ENCODE measurements at regions not wholly inside any gene's neighbourhood (a gene's known extent, or its start where the extent isn't known, plus 50 kb on each side); places are given as distances from the start of the nearest gene placed in this dataset.

DNA sequence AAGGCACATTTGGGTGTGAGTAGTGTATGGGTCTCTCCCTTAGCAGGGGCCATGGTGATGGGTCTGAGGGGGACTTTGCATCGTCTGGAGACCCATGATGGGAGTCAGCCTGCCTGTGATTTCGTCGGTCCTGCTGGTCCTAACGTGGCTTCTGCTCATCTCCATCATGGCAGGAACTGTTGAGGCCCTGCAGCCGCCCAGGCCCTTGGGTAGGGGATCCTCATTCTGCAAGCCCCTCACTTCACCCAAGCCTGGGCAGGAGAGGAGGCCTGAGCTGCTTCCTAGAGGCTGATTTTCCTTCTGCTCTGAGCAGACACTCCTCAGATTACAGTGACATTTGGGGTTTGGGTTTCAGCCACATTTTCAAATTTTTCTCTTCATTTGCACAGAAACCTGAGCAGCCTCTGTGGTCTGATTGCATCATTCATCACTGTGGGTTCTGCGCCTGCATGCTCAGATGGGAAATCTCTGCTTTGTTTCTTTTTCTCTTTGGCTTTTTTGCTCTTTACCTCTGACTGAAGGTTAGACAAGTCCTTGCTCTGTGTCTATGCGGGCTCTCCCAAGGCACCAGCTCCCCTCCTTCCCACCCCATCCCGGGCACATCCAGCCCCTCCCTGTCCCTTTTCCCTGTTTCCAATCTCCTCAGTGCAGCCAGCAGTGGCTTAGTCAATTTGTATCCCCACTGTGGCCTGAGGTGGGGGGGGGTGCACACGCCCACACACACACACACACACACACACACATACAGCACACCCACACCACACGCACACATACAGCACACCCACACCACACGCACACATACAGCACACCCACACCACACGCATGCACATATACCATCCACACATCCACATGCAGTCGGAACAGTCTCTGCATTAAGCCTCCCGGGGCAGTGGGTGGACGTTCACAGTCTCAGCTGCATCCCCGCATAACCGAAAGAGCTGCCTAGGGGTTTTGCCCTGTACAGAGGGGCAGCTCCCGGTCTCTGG, 305.4 kb upstream of the HS6ST1 start:
- no peak for TF ChIP-seq CTCF (IDR thresholded peaks at IDR 0.05)
- Histone ChIP-seq H3K27me3 (no peaks in the 10 kb centered on the region), H3K4me3 (ENCODE audit: low read depth in 1 of 2, low read length in 1 of 2) (no peak overlapping the region), H3K9me3 (no peaks in the 10 kb centered on the region), H3K4me1 (ENCODE audit: control insufficient read depth in 1 of 2, insufficient read depth in 1 of 2, low read depth in 1 of 2, low read length in 1 of 2) (no peaks in the 10 kb centered on the region), H3K27ac (no peak overlapping the region), H3K36me3 (no peaks in the 10 kb centered on the region)

- no peak for TF ChIP-seq CTCF (IDR thresholded peaks at IDR 0.05)
- Histone ChIP-seq H3K27me3 (no peaks in the 10 kb centered on the region), H3K36me3 (no peaks in the 10 kb centered on the region), H3K4me3 (ENCODE audit: low read depth in 1 of 2, low read length in 1 of 2) (no peak overlapping the region), H3K27ac (no peak overlapping the region), H3K4me1 (ENCODE audit: control insufficient read depth in 1 of 2, insufficient read depth in 1 of 2, low read depth in 1 of 2, low read length in 1 of 2) (no peaks in the 10 kb centered on the region), H3K9me3 (no peaks in the 10 kb centered on the region)
Observed at GRCh38 chr2:128624956-128625355, 306.3 kb upstream of the HS6ST1 start.

GRCh38 chr2:128625421-128625820, 306.8 kb upstream of the HS6ST1 start:
- Histone ChIP-seq H3K27ac (no peak overlapping the region), H3K9me3 (no peaks in the 10 kb centered on the region), H3K4me1 (ENCODE audit: control insufficient read depth in 1 of 2, insufficient read depth in 1 of 2, low read depth in 1 of 2, low read length in 1 of 2) (no peaks in the 10 kb centered on the region), H3K4me3 (ENCODE audit: low read depth in 1 of 2, low read length in 1 of 2) (no peak overlapping the region), H3K27me3 (no peaks in the 10 kb centered on the region), H3K36me3 (no peaks in the 10 kb centered on the region)
- no peak for TF ChIP-seq CTCF (IDR thresholded peaks at IDR 0.05)

- no peaks in the 10 kb centered on the region for H3K27me3 ChIP-seq
- no peak overlapping the region for H3K27ac ChIP-seq
- H3K9me3 ChIP-seq, result no peaks in the 10 kb centered on the region
- TF ChIP-seq CTCF (IDR thresholded peaks at IDR 0.05), result no peak
- no peak overlapping the region for H3K4me3 ChIP-seq (ENCODE audit: low read depth in 1 of 2, low read length in 1 of 2)
- no peaks in the 10 kb centered on the region for H3K4me1 ChIP-seq (ENCODE audit: control insufficient read depth in 1 of 2, insufficient read depth in 1 of 2, low read depth in 1 of 2, low read length in 1 of 2)
- H3K36me3 ChIP-seq, result no peaks in the 10 kb centered on the region
Observed at GRCh38 chr2:128625963-128626759, 307.5 kb upstream of the HS6ST1 start.

- H3K4me1 ChIP-seq (ENCODE audit: control insufficient read depth in 1 of 2, insufficient read depth in 1 of 2, low read depth in 1 of 2, low read length in 1 of 2), result no peaks in the 10 kb centered on the region
- no peaks in the 10 kb centered on the region for H3K36me3 ChIP-seq
- no peaks in the 10 kb centered on the region for H3K9me3 ChIP-seq
- TF ChIP-seq CTCF (IDR thresholded peaks at IDR 0.05), result no peak
- H3K27ac ChIP-seq, result no peak overlapping the region
- H3K27me3 ChIP-seq, result no peaks in the 10 kb centered on the region
- no peak overlapping the region for H3K4me3 ChIP-seq (ENCODE audit: low read depth in 1 of 2, low read length in 1 of 2)
Observed at GRCh38 chr2:128626760-128627511, 308.3 kb upstream of the HS6ST1 start.
